Keratinocyte (primary cell): ENCODE measurements at regions not wholly inside any gene's neighbourhood (a gene's known extent, or its start where the extent isn't known, plus 50 kb on each side); places are given as distances from the start of the nearest gene placed in this dataset.

ENCODE experiments used
- DNase-seq: peaks from one replicate; pipeline ENCODE4 v3.0.0-alpha.2; 2011; ENCODE audit warnings: low read depth, missing footprints, low spot score
- FAIRE-seq: peaks from 2 replicates; lab custom pipeline; 2011; peaks lifted over from hg19 to GRCh38; lab: Jason Lieb, UNC
- H2AFZ ChIP-seq: 2 replicates; pipeline ENCODE4 v1.6.0; 2012; ENCODE audit warnings: low read length, control low read depth, inconsistent platforms; ENCODE audit not compliant: control insufficient read depth
- H3K27ac ChIP-seq: 2 replicates; pipeline ENCODE4 v1.5.1; 2011; ENCODE audit warnings: low read length; ENCODE audit not compliant: control insufficient read depth, insufficient read depth
- H3K27me3 ChIP-seq: 3 replicates; pipeline ENCODE4 v1.6.0; 2011; ENCODE audit warnings: low read length; ENCODE audit not compliant: control insufficient read depth, insufficient read depth; ENCODE audit errors: extremely low read depth
- H3K36me3 ChIP-seq, 2 experiments: 2 replicates in 1 of 2; 3 replicates in 1 of 2; pipeline ENCODE4 v1.5.1; 2011; ENCODE audit warnings: low read length in 2 of 2, mild to moderate bottlenecking in 1 of 2; ENCODE audit not compliant: control insufficient read depth in 2 of 2, insufficient read depth in 2 of 2; ENCODE audit errors: extremely low read depth in 1 of 2
- H3K4me1 ChIP-seq: 3 replicates; pipeline ENCODE4 v1.5.1; 2011; ENCODE audit warnings: low read length; ENCODE audit not compliant: control insufficient read depth, insufficient read depth; ENCODE audit errors: extremely low read depth
- H3K4me2 ChIP-seq: 3 replicates; pipeline ENCODE4 v1.6.0; 2011; ENCODE audit warnings: low read depth, low read length; ENCODE audit not compliant: control insufficient read depth, insufficient read depth; ENCODE audit errors: extremely low read depth
- H3K4me3 ChIP-seq, 3 experiments: fragments of 200-600 bp in 1 of 3; sonication (generic) in 1 of 3; 2 replicates in 2 of 3; 3 replicates in 1 of 3; pipeline ENCODE4 v1.5.1; 2011 to 2016; ENCODE audit warnings: low read length in 3 of 3, mild to moderate bottlenecking in 3 of 3, control low read depth in 2 of 3, inconsistent platforms in 1 of 3, low read depth in 1 of 3, mixed read lengths in 1 of 3, mixed run types in 1 of 3, moderate library complexity in 1 of 3; ENCODE audit not compliant: control insufficient read depth in 2 of 3, insufficient read depth in 2 of 3; ENCODE audit errors: extremely low read depth in 1 of 3
- H3K79me2 ChIP-seq: 2 replicates; pipeline ENCODE4 v1.6.0; 2012; ENCODE audit warnings: low read length; ENCODE audit not compliant: control insufficient read depth, insufficient read depth
- H3K9ac ChIP-seq: 3 replicates; pipeline ENCODE4 v1.6.0; 2011; ENCODE audit warnings: low read length; ENCODE audit not compliant: control insufficient read depth, insufficient read depth; ENCODE audit errors: extremely low read depth
- H3K9me1 ChIP-seq: 3 replicates; pipeline ENCODE4 v1.6.0; 2011; ENCODE audit warnings: low read length; ENCODE audit not compliant: control insufficient read depth, insufficient read depth; ENCODE audit errors: extremely low read depth
- H3K9me3 ChIP-seq: 2 replicates; pipeline ENCODE4 v1.5.1; 2012; ENCODE audit warnings: low read depth, low read length; ENCODE audit not compliant: control insufficient read depth
- H4K20me1 ChIP-seq: 3 replicates; pipeline ENCODE4 v1.6.0; 2011; ENCODE audit warnings: low read length; ENCODE audit not compliant: control insufficient read depth, insufficient read depth; ENCODE audit errors: extremely low read depth
- CTCF ChIP-seq, 3 experiments: IDR thresholded peaks in 1 of 3; conservative IDR thresholded peaks in 1 of 3; optimal IDR thresholded peaks in 1 of 3; 2 replicates in 2 of 3; 3 replicates in 1 of 3; pipeline versions ENCODE3 to v1.5.1; 2011; ENCODE audit warnings: low read length in 3 of 3, mild to moderate bottlenecking in 3 of 3, moderate library complexity in 2 of 3, control low read depth in 1 of 3, inconsistent platforms in 1 of 3; ENCODE audit not compliant: insufficient read depth in 2 of 3; ENCODE audit errors: extremely low read depth in 1 of 3
- EZH2 ChIP-seq: IDR thresholded peaks from one replicate; pipeline ENCODE4 v1.6.1; 2012; ENCODE audit warnings: inconsistent platforms, mild to moderate bottlenecking, low read length, moderate library complexity
- dilution Hi-C: fragments of 300-500 bp; cut with MboI; formaldehyde crosslinking; loops from one replicate; pipeline ENCODE4 v1.7.0; 2020; ENCODE audit warnings: low sequenced_read_pairs; ENCODE audit not compliant: extremely low pct_ligation_motif_present

DNA sequence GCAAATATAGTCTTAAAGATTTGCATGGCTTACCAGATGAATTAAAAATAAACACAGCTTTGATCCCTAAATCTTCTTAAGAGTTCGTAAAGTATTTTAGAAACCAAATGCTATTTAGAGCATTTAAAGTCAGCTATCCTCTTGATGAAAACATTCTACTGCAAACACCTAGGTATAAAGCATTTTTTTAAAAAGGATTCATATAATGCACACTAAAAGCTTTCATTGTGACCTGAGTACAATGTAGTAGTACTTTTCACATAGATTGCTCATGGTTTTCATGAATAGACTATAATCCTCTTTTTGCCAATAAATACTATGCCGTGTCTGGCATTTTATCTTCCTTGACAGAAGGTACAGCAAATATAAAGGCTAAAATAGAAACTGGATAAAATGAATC, 805.1 kb upstream of the INTU start:
- dilution Hi-C loops: no loop called here
- H3K27me3 ChIP-seq: no peaks in the 10 kb centered on the region
- H3K27ac ChIP-seq: no peak overlapping the region

GRCh38 chr4:126834854-126835253, 797.9 kb upstream of the INTU start:
- no peak for DNase-seq
- dilution Hi-C loops: no loop called here

More for the DNA sequence above, 805.1 kb upstream of the INTU start:
- TF ChIP-seq EZH2: no peak
- TF ChIP-seq CTCF (optimal IDR thresholded peaks at IDR 0.05 in 1 of 3, IDR thresholded peaks at IDR 0.05 in 1 of 3, conservative IDR thresholded peaks at IDR 0.05 in 1 of 3; ENCODE audit: extremely low read depth in 1 of 3, insufficient read depth in 2 of 3, low read length in 3 of 3): no peak
- H4K20me1 ChIP-seq: no peaks in the 10 kb centered on the region
- FAIRE-seq (no peak), DNase-seq (no peak)
- H3K4me1 ChIP-seq: no peaks in the 10 kb centered on the region
- H3K36me3 ChIP-seq: no peaks in the 10 kb centered on the region
- no peaks in the 10 kb centered on the region for H3K79me2 ChIP-seq
- H3K9me1 ChIP-seq: no peaks in the 10 kb centered on the region
- no peaks in the 10 kb centered on the region for H3K9me3 ChIP-seq
- no peak overlapping the region for H3K4me3 ChIP-seq
- H2AFZ ChIP-seq: no peak overlapping the region
- no peak overlapping the region for H3K4me2 ChIP-seq
- H3K9ac ChIP-seq: no peak overlapping the region

More at GRCh38 chr4:126834854-126835253, 797.9 kb upstream of the INTU start:
- no peaks in the 10 kb centered on the region for H3K4me1 ChIP-seq
- H4K20me1 ChIP-seq: no peaks in the 10 kb centered on the region
- no peak overlapping the region for H3K4me2 ChIP-seq
- no peaks in the 10 kb centered on the region for H3K9me3 ChIP-seq
- FAIRE-seq: no peak
- no peak overlapping the region for H3K27ac ChIP-seq
- H3K36me3 ChIP-seq: no peaks in the 10 kb centered on the region
- H3K79me2 ChIP-seq: no peaks in the 10 kb centered on the region
- H3K27me3 ChIP-seq: no peaks in the 10 kb centered on the region
- TF ChIP-seq CTCF (optimal IDR thresholded peaks at IDR 0.05 in 1 of 3, IDR thresholded peaks at IDR 0.05 in 1 of 3, conservative IDR thresholded peaks at IDR 0.05 in 1 of 3; ENCODE audit: extremely low read depth in 1 of 3, insufficient read depth in 2 of 3, low read length in 3 of 3): no peak
- no peak for TF ChIP-seq EZH2
- H3K9me1 ChIP-seq: no peaks in the 10 kb centered on the region
- H3K4me3 ChIP-seq: no peak overlapping the region
- H2AFZ ChIP-seq: no peak overlapping the region
- H3K9ac ChIP-seq: no peak overlapping the region
